HEK293 (cell line): ENCODE measurements at regions not wholly inside any gene's neighbourhood (a gene's known extent, or its start where the extent isn't known, plus 50 kb on each side); places are given as distances from the start of the nearest gene placed in this dataset.

Source experiments
- CTCF ChIP-seq: fragments of 450-650 bp; formaldehyde crosslinking; IDR thresholded peaks from 2 replicates; pipeline ENCODE4 v1.5.1; 2016; ENCODE audit warnings: missing biosample characterization, missing genetic modification characterization
- ZNF624 ChIP-seq: fragments of 450-650 bp; formaldehyde crosslinking; IDR thresholded peaks from 2 replicates; pipeline ENCODE4 v1.5.1; 2017; ENCODE audit warnings: missing biosample characterization, missing genetic modification characterization

GRCh38 chr1:193680247-193680923 is 494.0 kb upstream of the B3GALT2 start:
- TF ChIP-seq ZNF624 (tag by site-specific recombination) (no peak), CTCF (no peak)
